Breast epithelium (tissue), 4 donors: ENCODE measurements at regions not wholly inside any gene's neighbourhood (a gene's known extent, or its start where the extent isn't known, plus 50 kb on each side); places are given as distances from the start of the nearest gene placed in this dataset.

Source experiments
- DNase-seq, 2 donors: peaks; one replicate each; pipeline ENCODE4 v3.0.0-alpha.2; 2019; ENCODE audit warnings: low spot score in 2 of 2
- H3K27ac ChIP-seq, 2 donors: fragments of 200-600 bp; sonication (generic) in 1 of 2; one replicate each; pipeline ENCODE4 v1.5.1; 2016 to 2019; ENCODE audit warnings: mild to moderate bottlenecking in 1 of 2
- H3K27me3 ChIP-seq, 2 donors: fragments of 200-600 bp; sonication (generic) in 1 of 2; one replicate each; pipeline versions ENCODE4 v1.5.1 to v1.6.0; 2017 to 2019; ENCODE audit warnings: control low read depth in 1 of 2, mild to moderate bottlenecking in 1 of 2
- H3K36me3 ChIP-seq: fragments of 200-600 bp; one replicate; pipeline ENCODE4 v1.5.1; 2019
- H3K4me1 ChIP-seq, 2 donors: fragments of 200-600 bp; sonication (generic); one replicate each; pipeline ENCODE4 v1.5.1; 2016 to 2019; ENCODE audit warnings: control low read depth in 1 of 2
- H3K4me3 ChIP-seq, 3 donors: fragments of 200-600 bp; sonication (generic); 1 replicate in 2 of 3; 2 replicates in 1 of 3; pipeline ENCODE4 v1.5.1; 2016 to 2019; ENCODE audit warnings: mild to moderate bottlenecking in 3 of 3, moderate library complexity in 2 of 3
- H3K9me3 ChIP-seq, 2 donors: fragments of 200-600 bp; sonication (generic) in 1 of 2; one replicate each; pipeline ENCODE4 v1.5.1; 2016 to 2019; ENCODE audit warnings: control low read depth in 1 of 2
- POLR2A ChIP-seq: fragments of 450-650 bp; IDR thresholded peaks from one replicate; pipeline ENCODE4 v1.6.1; 2016; ENCODE audit warnings: antibody characterized with exemption, mild to moderate bottlenecking, moderate library complexity
- POLR2AphosphoS5 ChIP-seq, 3 donors: sonication (generic); formaldehyde crosslinking; IDR thresholded peaks; one replicate each; pipeline ENCODE4 v1.6.1; 2017; ENCODE audit warnings: antibody characterized with exemption in 3 of 3
- intact Hi-C: fragments of 100-400 bp; cut with DNase I; formaldehyde crosslinking; loops from one replicate; pipeline ENCODE4 v1.15.1; 2023; ENCODE audit warnings: low total_unique reads
- TF ChIP-seq, protein P1 (sequence below), 3 donors: fragments of 450-650 bp; IDR thresholded peaks; one replicate each; pipeline ENCODE4 v1.5.1; 2016 to 2017; ENCODE audit warnings: antibody characterized with exemption in 3 of 3, mild to moderate bottlenecking in 3 of 3, moderate library complexity in 3 of 3

DNA sequence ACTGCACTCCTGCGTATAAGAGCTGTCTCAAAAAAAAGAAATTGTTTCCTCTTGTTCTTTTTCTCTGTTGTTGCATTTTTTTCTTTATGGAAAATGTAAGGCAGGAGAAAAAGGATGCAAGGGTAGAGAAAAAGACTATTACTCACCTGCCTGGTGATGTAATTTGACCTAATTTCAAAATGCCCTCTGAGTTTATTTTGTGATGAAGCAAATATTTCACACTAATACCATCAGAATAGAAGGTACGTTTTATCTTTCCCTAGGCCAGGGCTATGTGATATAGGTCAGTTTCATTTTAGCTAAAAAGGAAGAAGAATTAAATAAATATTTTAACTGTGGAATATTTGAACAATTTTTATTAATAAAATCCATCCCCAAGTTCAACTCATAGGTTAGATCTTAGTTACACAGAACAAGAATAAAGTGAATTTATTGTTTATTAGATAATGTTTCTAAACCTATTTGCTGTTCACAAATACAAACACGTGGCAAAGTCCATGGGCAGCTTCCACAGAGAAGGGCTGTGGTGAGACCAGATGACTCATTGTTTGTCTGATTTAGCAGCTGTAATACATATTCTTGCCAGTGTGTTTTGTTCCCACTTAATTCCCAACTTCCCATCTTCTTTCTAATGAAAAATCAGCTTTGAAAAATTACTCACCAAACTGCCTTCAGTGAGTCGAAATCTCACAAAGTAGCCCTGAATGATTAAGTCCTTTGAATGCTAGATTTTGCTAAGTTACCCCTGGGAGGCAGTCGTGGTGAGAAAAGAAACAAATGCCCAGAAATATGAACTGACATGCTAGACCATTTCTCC, 52.8 kb upstream of the CCDC112 start:
- H3K4me1 ChIP-seq, result no peaks in the 10 kb centered on the region
- intact Hi-C loops, result no loop called here
- H3K27me3 ChIP-seq, result no peaks in the 10 kb centered on the region
- TF ChIP-seq, protein P1, sequence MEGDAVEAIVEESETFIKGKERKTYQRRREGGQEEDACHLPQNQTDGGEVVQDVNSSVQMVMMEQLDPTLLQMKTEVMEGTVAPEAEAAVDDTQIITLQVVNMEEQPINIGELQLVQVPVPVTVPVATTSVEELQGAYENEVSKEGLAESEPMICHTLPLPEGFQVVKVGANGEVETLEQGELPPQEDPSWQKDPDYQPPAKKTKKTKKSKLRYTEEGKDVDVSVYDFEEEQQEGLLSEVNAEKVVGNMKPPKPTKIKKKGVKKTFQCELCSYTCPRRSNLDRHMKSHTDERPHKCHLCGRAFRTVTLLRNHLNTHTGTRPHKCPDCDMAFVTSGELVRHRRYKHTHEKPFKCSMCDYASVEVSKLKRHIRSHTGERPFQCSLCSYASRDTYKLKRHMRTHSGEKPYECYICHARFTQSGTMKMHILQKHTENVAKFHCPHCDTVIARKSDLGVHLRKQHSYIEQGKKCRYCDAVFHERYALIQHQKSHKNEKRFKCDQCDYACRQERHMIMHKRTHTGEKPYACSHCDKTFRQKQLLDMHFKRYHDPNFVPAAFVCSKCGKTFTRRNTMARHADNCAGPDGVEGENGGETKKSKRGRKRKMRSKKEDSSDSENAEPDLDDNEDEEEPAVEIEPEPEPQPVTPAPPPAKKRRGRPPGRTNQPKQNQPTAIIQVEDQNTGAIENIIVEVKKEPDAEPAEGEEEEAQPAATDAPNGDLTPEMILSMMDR (IDR thresholded peaks at IDR 0.05), result peak in 1 of 3 donors; percentile 17
- no peak for TF ChIP-seq POLR2AphosphoS5 (IDR thresholded peaks at IDR 0.05)
- peak in 1 of 2 donors; percentile 30 for DNase-seq
- peaks cover 1 to 3% of the 10 kb centered on the region in 2 donors for H3K9me3 ChIP-seq
- no peaks in the 10 kb centered on the region for H3K36me3 ChIP-seq
- no peak overlapping the region for H3K4me3 ChIP-seq
- no peak overlapping the region for H3K27ac ChIP-seq

GRCh38 chr5:115348175-115348574, 51.7 kb upstream of the CCDC112 start:
- TF ChIP-seq, protein P1 (IDR thresholded peaks at IDR 0.05), result no peak
- TF ChIP-seq POLR2AphosphoS5 (IDR thresholded peaks at IDR 0.05) (no peak), POLR2A (no peak)
- no peak overlapping the region for H3K27ac ChIP-seq
- intact Hi-C loops, result no loop called here
- no peaks in the 10 kb centered on the region for H3K9me3 ChIP-seq
- no peaks in the 10 kb centered on the region for H3K36me3 ChIP-seq
- H3K4me1 ChIP-seq, result no peaks in the 10 kb centered on the region
- H3K4me3 ChIP-seq, result no peak overlapping the region
- DNase-seq, result no peak
- H3K27me3 ChIP-seq, result no peaks in the 10 kb centered on the region
